Stimulated activated CD4-positive, alpha-beta T cell treated with anti-CD3 and anti-CD28 coated beads, Interleukin-12 subunit alpha, Interleukin-12 subunit beta, amount 100 ng/mL, for 48 hours (primary cell): ENCODE measurements at regions not wholly inside any gene's neighbourhood (a gene's known extent, or its start where the extent isn't known, plus 50 kb on each side); places are given as distances from the start of the nearest gene placed in this dataset.

Experiments used
- DNase-seq, 3 donors: peaks; one replicate each; pipeline ENCODE4 v3.0.0-alpha.2; 2020; ENCODE audit warnings: low read depth in 2 of 3, low spot score in 1 of 3

DNA sequence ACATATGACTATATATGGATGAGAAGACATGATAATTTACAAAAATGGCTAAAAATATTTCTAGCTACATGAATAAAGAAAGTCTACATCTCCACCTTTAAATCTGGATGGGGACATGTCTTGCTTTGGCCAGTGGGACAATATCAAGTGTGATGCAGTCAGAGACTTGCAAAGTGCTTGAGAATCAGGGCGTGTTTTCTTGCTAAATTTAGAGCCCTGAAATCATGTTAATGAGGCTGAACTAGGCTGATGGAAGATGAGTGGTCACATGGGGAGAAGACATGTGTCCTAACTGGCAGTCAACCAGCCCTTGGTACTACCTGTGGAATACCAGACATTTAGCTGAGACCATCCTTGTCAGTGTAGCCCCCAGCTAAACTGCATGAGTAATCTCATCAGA, 278.5 kb upstream of the RGPD4 start:
- DNase-seq, result no peak

DNA sequence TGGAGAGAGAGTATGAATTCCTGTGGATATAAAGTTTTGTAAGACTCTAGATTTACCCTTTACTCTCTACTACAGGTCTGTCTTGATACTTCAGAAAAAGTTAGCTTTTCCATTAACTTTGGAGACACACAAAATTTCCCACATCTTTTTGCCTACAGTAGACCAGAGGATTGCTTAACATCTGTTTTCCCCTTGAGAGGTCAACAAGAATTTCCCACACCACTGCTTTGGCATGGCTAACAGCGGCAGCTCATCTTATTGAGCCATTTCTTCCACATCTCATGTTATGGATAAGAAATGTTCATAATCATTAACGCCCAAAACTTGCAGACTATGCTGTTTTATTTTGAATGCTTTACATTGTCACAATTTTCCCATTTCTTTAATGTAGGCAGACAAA, 273.6 kb upstream of the RGPD4 start:
- no peak for DNase-seq

DNA sequence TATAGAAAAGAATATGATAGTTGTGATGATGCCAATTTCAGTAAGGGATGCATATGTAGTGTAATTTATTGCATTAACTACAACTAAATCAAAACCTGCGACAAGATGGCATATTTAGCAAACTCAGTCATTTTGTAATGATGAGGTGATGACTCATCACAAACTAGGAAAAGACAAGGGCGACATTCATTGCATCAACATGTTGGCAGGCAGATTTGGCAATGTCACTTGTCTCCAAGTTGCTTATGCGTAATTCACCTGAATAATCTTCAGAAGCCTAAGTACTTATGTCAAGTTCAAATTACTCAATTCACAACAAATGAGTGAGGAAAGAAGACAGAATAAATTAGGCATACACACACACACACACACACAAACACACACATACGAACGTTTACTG, 273.2 kb upstream of the RGPD4 start:
- no peak for DNase-seq

DNA sequence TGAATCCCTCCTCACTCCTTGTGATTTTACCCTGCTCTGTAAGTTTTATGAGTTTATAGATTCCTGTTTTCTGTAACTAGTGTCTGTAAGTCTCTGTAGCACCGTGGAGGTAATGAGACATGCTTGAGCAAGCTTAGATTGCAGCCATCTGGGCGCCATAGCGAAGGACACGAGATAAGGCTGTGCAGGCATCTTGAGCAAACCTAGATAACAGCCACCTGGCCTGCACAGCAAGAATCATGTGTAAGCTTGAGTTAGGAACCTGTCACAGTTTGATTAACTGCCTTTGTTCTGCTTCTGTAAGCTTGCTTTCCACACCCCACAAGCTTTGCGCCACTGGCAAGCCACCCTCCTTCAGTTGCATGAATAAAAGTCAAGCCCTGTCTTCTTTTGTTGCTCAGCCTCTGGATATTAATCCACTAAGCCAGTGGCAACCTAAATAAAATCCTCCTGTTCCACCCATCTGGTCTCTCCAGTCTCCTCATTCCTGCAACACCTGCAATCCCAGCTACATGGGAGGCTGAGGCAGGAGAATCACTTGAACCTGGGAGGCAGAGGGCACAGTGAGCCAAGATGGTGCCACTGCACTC, 270.6 kb upstream of the RGPD4 start:
- no peak for DNase-seq

- DNase-seq, result no peak
Observed at GRCh38 chr2:107558295-107558694, 268.4 kb upstream of the RGPD4 start.

DNA sequence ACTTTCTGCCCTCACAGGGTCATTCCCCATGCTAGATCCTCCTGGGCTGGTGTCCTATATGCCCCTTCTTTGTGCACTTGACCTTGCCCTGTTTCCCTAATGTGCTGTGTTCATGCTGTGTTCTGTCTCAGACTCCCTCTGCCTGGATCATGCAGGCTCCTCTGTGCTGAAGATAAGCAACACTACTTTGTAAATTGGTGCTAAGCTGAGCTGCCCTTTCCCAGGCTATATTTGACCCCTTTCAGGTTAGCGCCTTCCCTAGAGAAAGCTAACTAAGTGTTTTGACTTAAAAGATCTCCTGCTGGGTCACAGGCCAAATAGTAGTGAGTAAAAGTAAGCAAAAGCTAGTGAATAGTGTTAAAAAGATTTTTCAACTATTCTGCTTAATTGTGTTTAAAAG, 257.2 kb upstream of the RGPD4 start:
- DNase-seq, result no peak

GRCh38 chr2:107570876-107571275, 255.8 kb upstream of the RGPD4 start:
- no peak for DNase-seq

- peak in 1 of 3 donors; percentile 1 for DNase-seq
Observed at GRCh38 chr2:107572890-107573289, 253.8 kb upstream of the RGPD4 start.

- no peak for DNase-seq
Observed at GRCh38 chr2:107576991-107577390, 249.7 kb upstream of the RGPD4 start.

- DNase-seq, result no peak
Observed at GRCh38 chr2:107582487-107582886, 244.2 kb upstream of the RGPD4 start.

GRCh38 chr2:107584577-107584976, 242.1 kb upstream of the RGPD4 start:
- DNase-seq, result no peak

DNA sequence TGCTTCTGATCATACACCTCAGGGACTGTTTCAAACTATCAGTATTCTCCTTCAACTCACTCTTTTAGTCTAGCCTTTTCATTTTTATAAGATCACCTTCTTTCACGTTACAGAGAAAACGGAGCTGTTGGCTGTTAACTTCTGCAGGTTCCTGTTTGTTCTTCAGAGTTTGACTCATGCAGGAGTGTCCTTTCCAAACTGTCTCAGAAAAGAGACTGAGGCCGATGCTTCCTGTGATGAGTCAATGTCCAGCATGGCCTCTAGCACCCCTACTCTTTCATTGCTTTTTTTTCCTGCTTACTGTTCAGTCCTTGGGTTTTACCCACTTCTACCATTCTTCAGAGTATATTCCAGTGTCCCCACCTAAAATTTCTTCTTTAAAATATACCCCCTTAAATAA, 240.8 kb upstream of the RGPD4 start:
- no peak for DNase-seq

DNA sequence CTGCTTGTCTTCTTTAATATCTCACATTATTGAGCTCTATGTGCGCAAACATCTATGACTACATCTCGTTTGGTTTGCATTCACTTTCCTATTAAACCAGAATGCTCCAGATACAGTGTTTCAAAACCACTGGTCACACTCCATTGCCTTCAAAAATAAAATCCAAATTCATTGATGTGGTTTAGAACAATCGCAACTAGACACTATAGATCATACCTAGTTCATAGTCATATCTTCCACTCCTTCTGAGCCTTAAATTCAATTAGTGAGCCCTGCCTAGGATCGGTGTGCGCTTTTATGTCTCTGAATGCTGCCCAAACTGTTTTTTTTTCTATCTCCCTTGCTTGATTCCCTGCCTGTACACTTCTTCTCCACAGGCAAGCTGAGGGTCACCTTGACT, 238.5 kb upstream of the RGPD4 start:
- DNase-seq, result no peak

DNA sequence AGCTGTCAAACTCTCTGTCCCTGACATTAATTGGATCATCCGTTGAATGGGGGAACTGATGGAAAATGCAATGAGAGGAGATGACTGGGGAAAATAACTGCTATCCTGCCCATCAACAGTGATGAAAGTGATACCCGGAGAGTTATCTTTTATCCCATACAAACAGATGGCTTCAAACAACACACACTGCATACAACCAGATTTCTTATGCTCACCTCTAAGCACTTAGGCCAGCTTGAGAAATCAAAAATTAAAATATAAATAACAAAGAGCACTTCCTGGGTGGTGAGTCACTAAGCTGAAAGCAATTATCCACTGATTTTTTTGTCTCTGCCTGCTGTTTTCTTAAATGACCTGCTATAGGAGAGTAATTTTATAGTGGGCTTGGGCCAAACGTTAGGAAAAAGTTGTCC, 237.6 kb upstream of the RGPD4 start:
- no peak for DNase-seq

DNA sequence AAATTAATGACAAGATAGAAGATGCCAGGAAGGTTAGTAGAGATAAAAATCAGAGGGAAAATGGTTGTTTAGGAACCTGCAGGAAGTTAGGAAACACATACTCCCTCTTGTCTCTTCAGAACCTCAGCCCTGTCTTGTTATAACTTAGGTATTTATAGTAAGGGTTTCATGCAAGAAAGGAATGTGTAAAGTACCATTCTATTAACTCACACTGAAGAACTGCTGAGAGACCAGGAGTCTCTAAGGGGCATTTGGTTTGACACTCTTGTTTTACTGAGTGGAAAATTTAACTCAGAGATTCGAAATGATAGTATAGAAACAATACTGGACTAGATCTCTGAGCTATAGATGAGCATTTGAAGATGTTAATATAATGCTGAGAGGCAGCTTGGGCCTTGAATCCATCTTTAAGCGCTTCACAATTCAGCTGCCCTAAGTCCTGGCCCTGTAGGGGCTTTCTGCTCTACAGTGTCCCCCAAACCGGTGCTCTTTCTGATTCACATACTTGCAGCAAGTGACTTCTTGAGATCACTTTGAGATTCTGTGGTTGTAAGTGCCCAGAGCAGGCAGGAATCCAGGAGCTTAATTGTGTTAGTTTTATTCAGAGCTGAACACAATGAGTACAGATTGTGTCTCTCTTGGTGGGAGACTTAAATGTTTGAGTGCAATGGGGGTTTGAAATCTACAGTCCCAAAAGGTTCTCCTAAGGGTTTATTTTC, 235.0 kb upstream of the RGPD4 start:
- no peak for DNase-seq

DNA sequence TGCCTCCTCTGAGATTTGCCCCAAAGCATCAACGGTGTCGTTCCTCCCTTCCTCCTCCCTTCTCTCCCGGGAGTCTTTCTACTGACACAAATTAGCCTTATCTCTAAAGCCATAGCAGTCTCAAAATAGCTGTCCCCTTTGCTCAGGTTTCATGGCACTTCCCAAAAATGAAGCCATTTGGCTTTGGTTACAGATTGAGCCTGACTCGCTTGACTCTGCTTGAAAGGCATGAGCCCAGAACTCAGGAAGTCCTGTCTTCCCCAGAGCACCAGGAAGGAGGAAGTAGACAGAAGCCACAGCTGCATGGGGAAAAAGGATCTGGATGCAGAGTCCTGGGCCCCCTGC, 234.4 kb upstream of the RGPD4 start:
- DNase-seq, result no peak

GRCh38 chr2:107595285-107595684, 231.4 kb upstream of the RGPD4 start:
- DNase-seq, result no peak

DNA sequence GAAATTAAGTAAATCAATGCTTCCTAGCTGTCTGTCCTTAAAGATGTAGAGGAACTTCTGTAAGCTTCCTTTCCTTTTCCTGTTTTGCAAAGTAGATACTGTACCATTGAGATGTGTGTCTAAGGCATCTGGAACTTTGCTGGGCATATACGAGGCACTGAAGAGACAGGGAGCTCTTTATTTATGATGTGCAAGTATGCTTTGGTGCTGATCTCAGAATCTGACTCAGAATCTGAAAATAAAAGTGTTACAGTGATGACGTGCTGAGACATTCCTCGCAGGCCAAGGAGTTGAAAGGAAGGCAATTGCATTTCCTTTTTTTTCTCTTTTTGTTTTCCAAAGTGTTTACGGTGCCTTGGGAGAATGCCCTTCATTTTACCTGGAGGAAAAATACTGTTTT, 230.9 kb upstream of the RGPD4 start:
- DNase-seq, result no peak

DNA sequence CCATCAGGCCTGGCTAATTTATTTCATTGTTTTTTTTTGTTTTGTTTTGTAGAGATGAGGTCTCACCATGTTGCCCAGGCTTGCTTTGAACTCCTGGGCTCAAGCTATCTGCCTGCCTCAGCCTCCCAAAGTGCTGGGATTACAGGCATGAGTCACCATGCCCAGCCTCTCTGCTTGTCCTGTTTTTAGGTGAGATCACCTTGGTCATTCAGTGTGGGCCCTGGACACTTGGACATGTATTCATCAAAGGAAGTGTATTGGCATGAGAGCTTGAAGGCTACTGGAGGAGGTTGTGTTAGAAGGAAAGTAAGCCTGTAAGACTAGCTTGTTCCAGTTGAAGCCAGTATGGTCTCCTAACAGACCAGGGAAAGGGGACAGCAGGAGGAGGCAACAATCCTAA, 229.2 kb upstream of the RGPD4 start:
- DNase-seq, result no peak

DNA sequence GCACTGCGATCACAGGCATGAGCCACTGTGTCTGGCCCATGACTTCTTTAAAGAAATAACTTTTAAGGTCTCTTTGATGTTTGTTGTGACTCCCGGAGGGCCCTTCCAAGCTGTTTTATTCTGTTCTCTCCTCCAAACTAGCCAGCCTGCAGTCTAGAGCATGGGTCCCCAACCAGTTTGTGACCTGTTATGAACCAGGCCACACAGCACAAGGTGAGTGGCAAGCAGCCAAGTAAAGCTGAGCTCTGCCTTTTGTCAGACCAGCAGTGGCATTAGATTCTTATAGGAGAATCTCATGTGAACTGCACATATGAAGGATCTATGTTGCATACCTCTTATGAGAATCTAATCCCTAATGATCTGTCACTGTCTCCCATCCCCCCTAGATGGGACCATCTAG, 223.9 kb upstream of the RGPD4 start:
- no peak for DNase-seq

GRCh38 chr2:107607054-107607453, 219.6 kb upstream of the RGPD4 start:
- no peak for DNase-seq

- no peak for DNase-seq
Observed at GRCh38 chr2:107607473-107607872, 219.2 kb upstream of the RGPD4 start.

- no peak for DNase-seq
Observed at GRCh38 chr2:107615039-107615438, 211.7 kb upstream of the RGPD4 start.
